ENCODE measurements at regions not wholly inside any gene's neighbourhood (a gene's known extent, or its start where the extent isn't known, plus 50 kb on each side); places are given as distances from the start of the nearest gene placed in this dataset.

DNA sequence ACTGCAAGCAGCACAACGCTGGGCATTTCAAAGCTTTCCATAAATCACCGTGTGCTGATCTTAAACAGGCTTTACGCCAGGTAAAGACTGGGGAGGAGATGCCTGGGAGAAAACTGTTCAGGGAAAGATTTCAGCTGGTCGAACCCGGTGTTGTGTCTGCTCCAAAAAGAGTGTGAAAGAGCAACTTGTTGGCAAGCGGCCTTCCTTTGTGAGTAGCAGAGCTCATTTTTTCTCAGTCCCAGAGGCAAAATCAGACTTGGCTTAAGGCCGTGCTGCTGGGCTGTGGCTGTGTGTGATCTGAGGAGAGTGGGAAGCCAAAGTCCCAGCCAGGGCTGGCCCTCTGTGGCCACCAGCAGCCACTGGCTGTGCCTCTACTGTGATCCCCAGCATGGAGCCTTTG is 75.7 kb upstream of the E2F8 start:
- Mint-ChIP-seq H3K4me1 (peaks cover 5% of the 10 kb centered on the region), H3K9me3 (no peaks in the 10 kb centered on the region), H3K27ac (no peak overlapping the region), H3K27me3 (ENCODE audit: low read depth, poor library complexity) (peaks cover 23% of the 10 kb centered on the region), H3K4me3 (no peak overlapping the region), H3K36me3 (ENCODE audit: low read depth) (no peaks in the 10 kb centered on the region)
- TF ChIP-seq, protein P1, sequence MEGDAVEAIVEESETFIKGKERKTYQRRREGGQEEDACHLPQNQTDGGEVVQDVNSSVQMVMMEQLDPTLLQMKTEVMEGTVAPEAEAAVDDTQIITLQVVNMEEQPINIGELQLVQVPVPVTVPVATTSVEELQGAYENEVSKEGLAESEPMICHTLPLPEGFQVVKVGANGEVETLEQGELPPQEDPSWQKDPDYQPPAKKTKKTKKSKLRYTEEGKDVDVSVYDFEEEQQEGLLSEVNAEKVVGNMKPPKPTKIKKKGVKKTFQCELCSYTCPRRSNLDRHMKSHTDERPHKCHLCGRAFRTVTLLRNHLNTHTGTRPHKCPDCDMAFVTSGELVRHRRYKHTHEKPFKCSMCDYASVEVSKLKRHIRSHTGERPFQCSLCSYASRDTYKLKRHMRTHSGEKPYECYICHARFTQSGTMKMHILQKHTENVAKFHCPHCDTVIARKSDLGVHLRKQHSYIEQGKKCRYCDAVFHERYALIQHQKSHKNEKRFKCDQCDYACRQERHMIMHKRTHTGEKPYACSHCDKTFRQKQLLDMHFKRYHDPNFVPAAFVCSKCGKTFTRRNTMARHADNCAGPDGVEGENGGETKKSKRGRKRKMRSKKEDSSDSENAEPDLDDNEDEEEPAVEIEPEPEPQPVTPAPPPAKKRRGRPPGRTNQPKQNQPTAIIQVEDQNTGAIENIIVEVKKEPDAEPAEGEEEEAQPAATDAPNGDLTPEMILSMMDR (IDR thresholded peaks at IDR 0.05), result no peak
- DNase-seq, result no peak

DNA sequence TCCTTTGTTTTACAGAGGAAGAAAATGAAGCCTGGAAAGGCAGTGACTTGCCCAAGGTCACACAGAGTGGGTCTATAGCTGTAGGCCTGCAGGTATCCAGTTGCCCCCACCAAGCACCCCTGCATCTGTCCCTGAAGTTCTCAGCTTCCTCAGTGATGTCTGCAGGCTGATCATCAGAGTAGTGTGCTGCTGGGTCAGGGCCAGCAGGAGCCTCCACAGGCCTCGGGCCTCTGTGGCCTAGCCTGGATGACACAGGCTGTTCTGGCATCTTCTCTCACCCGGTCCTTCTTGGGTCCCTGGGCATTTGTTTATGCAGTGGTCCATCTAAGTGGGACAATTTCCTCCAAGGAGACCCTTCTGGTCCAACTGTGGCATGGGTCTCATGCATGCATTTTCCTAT is 74.8 kb upstream of the E2F8 start:
- Mint-ChIP-seq H3K27ac (no peak overlapping the region), H3K27me3 (ENCODE audit: low read depth, poor library complexity) (peaks cover 20% of the 10 kb centered on the region), H3K36me3 (ENCODE audit: low read depth) (no peaks in the 10 kb centered on the region), H3K4me1 (peaks cover 5% of the 10 kb centered on the region), H3K9me3 (no peaks in the 10 kb centered on the region), H3K4me3 (no peak overlapping the region)
- DNase-seq, result no peak
- TF ChIP-seq, protein P1 (IDR thresholded peaks at IDR 0.05), result no peak

DNA sequence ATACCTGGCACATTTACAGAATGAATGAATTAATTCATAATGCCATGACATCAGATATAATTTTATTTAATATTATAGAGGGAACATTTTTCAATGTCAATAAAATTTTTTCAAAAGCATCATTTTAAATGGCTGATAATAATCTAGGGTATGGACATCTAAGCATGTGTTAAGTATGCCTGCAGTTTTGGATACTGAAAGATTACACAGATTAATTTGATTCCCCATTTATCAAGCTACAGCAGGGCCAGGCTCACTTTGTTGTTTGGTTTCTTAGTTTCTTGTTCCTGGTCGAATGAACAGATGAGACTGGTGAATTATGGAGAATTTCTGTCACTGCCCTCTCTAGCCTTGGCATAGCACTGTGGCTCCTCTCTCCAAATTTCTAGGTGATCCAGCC is 72.4 kb upstream of the E2F8 start:
- Mint-ChIP-seq H3K4me1 (peaks cover 5% of the 10 kb centered on the region), H3K4me3 (no peak overlapping the region), H3K9me3 (no peaks in the 10 kb centered on the region), H3K27me3 (ENCODE audit: low read depth, poor library complexity) (peaks cover 17% of the 10 kb centered on the region), H3K27ac (no peak overlapping the region), H3K36me3 (ENCODE audit: low read depth) (no peaks in the 10 kb centered on the region)
- TF ChIP-seq, protein P1 (IDR thresholded peaks at IDR 0.05), result no peak
- DNase-seq, result no peak

DNA sequence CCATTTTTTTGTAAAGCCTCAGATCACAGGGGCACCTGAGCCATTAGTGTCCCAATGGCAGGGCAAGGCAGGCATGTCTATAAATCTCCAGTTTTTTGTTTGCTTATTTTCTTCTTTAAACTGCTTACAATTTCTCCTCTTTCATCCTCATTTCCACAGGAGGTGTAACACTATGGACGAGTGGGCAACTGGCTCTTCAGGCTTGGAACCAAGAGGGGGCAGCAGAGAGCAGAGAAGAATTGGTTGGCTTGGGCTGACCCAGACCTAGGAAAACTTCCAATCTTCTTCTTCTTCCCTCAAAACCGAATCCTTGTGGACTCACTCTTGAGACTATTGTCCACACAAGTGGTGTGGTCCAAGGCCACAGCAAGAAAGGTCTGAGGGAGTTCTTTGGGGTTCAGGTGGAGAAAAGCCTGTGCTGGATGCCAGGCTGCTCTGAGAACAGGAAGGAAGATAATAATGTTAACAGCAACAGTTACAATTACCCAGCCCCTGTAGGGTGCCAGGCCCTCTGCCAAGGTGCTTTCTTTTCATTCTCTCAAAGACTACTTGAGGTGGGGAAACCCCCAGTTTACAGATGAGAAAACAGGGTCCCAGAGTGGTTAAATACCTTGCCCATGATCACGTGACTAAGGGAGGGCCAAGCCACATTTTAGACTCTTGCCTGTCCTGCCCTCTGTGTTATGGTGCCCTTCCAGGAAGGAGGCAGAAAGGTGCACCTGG is 70.7 kb upstream of the E2F8 start:
- TF ChIP-seq, protein P1 (IDR thresholded peaks at IDR 0.05), result peak; percentile 86
- H3K4me3 Mint-ChIP-seq, result no peak overlapping the region
- no peaks in the 10 kb centered on the region for H3K9me3 Mint-ChIP-seq
- no peaks in the 10 kb centered on the region for H3K36me3 Mint-ChIP-seq (ENCODE audit: low read depth)
- no peak overlapping the region for H3K27ac Mint-ChIP-seq
- peaks cover 16% of the 10 kb centered on the region for H3K27me3 Mint-ChIP-seq (ENCODE audit: low read depth, poor library complexity)
- peaks cover 4% of the 10 kb centered on the region for H3K4me1 Mint-ChIP-seq
- DNase-seq, result peak; percentile 85

DNA sequence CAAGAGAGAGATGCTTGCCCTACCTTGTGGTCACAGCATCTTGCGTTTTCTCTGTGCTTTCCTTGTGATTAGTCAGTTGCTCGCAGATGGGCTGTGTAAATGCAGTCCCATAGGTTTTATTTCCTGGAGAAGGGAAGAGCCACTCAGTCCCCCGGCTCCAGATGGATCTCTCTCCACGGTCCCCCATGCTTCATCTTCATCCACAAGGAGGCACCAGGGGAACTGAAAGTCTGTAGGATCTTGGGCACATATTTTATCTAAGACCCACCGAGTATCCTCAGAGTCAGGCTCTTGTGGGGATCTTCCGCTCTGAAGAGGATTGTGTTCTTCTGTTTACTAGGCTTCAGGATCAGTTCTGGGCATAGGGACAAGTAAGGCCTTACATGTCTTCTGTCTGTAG is 66.8 kb upstream of the E2F8 start:
- Mint-ChIP-seq H3K27me3 (ENCODE audit: low read depth, poor library complexity) (peaks cover 15% of the 10 kb centered on the region), H3K4me1 (no peaks in the 10 kb centered on the region), H3K9me3 (peaks cover 4% of the 10 kb centered on the region), H3K27ac (no peak overlapping the region), H3K4me3 (no peak overlapping the region), H3K36me3 (ENCODE audit: low read depth) (no peaks in the 10 kb centered on the region)
- no peak for DNase-seq
- TF ChIP-seq, protein P1 (IDR thresholded peaks at IDR 0.05), result no peak

Data from nephron progenitor cell (in vitro differentiated cells).